AML-193 (cell line): ENCODE measurements at regions not wholly inside any gene's neighbourhood (a gene's known extent, or its start where the extent isn't known, plus 50 kb on each side); places are given as distances from the start of the nearest gene placed in this dataset.

Experiments used
- DNase-seq, 2 experiments: peaks; one replicate each; lab custom pipeline; 2025; lab: John Stamatoyannopoulos, UW

- no peak for DNase-seq
These were observed 63.2 kb upstream of the TCF4 start for GRCh38 chr18:55651236-55651635.

- DNase-seq, result no peak
These were observed 62.4 kb upstream of the TCF4 start for GRCh38 chr18:55650363-55650870.

- no peak for DNase-seq
These were observed 59.3 kb upstream of the TCF4 start for GRCh38 chr18:55647331-55647730.

- no peak for DNase-seq
These were observed 54.2 kb upstream of the TCF4 start for GRCh38 chr18:55642191-55642590.

- DNase-seq, result no peak
These were observed 53.5 kb upstream of the TCF4 start for GRCh38 chr18:55641486-55641885.
